ENCODE measurements at regions not wholly inside any gene's neighbourhood (a gene's known extent, or its start where the extent isn't known, plus 50 kb on each side); places are given as distances from the start of the nearest gene placed in this dataset.

GRCh38 chr6:112710710-112711109 is 363.6 kb downstream of the RFPL4B start:
- DNase-seq (ENCODE audit: low read depth in 1 of 2, low spot score in 1 of 2), result no peak

GRCh38 chr6:112713402-112713801 is 366.3 kb downstream of the RFPL4B start:
- no peak for DNase-seq (ENCODE audit: low read depth in 1 of 2, low spot score in 1 of 2)

GRCh38 chr6:112717401-112717800 is 370.3 kb downstream of the RFPL4B start:
- DNase-seq (ENCODE audit: low read depth in 1 of 2, low spot score in 1 of 2), result no peak

DNA sequence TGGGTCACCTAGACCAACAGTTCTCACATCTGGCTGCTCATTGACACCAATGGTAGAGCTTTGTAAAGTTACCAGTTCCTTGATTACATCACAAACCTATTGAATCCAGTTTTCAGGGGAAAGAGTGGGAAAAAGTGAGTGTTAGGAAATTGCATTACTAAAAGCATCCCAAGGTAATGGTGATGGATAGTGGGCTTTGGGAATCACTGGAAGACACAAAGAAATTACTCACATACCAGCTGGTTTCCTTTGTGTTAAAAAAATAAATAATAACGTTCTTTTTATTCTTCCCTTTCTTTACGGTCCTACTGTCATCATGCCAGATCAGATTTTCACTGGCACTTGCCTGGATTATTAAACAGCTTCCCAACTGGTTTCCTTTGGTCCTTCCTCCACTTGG is 370.7 kb downstream of the RFPL4B start:
- DNase-seq (ENCODE audit: low read depth in 1 of 2, low spot score in 1 of 2), result no peak

DNA sequence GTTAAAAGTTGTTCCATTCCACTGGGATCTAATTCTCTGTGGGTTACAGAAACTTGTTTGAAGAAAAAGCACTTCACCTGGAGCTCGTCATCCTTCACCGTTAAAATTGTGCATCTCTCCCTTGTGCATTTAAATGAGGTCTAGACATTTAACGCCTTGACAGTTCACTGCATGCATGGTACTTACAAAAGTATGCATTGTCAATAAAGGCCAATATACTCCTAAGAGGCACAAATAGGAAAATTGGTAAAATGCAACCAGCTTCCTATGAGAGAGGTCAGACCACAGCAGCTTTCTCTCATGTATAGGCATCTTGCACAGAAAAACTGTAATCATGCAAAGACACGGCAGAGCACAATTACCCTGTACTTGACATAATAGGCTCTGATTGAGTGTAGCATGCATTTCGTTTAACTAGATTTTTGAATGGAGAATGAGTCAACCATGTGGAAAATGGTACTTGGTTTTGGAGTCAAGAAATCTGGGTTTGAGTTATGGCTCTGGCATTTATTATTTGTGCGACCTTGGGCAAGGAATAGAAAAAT is 378.5 kb downstream of the RFPL4B start:
- no peak for DNase-seq (ENCODE audit: low read depth in 1 of 2, low spot score in 1 of 2)

GRCh38 chr6:112735129-112735528 is 388.0 kb downstream of the RFPL4B start:
- no peak for DNase-seq (ENCODE audit: low read depth in 1 of 2, low spot score in 1 of 2)

DNA sequence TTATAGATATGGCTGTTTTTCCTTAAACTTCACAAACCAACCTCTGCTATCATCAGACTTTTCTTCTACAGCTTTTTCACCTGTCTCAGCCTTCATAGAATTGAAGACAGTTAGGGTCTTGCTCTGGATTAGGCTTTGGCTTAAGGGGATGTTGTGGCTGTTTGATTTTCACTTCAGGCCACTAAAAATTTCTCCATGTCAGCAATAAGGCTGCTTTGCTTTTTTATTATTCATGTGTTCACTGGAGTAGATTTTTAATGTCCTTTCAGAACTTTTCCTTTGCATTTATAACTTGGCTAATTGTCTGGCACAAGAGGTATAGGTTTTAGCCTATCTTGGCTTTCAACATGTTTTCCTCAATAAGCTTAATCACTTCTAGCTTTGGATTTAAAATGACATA is 392.6 kb downstream of the RFPL4B start:
- no peak for DNase-seq (ENCODE audit: low read depth in 1 of 2, low spot score in 1 of 2)

DNA sequence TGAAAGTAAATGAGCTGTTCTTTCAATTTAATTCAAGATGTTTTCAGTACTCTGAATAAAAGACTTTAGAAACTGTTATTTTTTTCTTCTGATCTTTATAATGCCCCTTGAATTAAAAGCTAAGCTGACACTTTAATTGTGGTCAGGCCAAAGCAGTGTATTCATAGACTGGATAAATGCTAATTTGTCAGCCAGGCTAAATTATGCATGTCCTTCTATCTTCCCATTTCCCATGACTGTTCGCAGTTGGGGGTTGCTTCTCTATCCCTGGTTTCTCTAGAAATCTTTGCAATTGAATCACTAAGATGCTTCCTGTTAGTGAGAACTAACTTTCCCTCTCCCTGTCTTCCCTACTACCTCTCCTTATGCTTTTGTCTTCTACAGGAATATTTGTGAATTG is 396.2 kb downstream of the RFPL4B start:
- DNase-seq (ENCODE audit: low read depth in 1 of 2, low spot score in 1 of 2), result no peak

- DNase-seq (ENCODE audit: low read depth in 1 of 2, low spot score in 1 of 2), result no peak
These were observed 397.7 kb downstream of the RFPL4B start for GRCh38 chr6:112744827-112745226.

- DNase-seq (ENCODE audit: low read depth in 1 of 2, low spot score in 1 of 2), result no peak
These were observed 398.6 kb downstream of the RFPL4B start for GRCh38 chr6:112745765-112746164.

- no peak for DNase-seq (ENCODE audit: low read depth in 1 of 2, low spot score in 1 of 2)
These were observed 402.5 kb downstream of the RFPL4B start for GRCh38 chr6:112749673-112750072.

DNA sequence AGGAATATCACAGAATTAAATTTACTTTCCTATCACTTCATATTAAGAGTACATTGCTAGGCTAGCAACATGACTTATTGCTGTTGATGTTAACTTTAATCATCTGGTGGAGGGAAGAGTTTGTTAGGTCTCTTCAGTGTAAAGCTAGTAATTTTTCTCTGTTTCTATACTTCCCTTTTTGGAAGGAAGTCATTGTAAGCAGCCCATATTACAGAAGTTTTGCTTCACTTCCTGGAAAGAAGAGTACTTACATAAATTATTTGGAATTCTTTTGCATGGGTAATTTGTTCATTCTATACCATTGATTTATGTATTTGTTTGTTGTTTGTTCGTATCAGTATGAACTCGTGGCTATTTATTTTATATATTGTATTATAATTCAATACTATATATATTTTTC is 405.2 kb downstream of the RFPL4B start:
- no peak for DNase-seq (ENCODE audit: low read depth in 1 of 2, low spot score in 1 of 2)

- DNase-seq (ENCODE audit: low read depth in 1 of 2, low spot score in 1 of 2), result no peak
These were observed 405.7 kb downstream of the RFPL4B start for GRCh38 chr6:112752791-112753190.

- DNase-seq (ENCODE audit: low read depth in 1 of 2, low spot score in 1 of 2), result no peak
These were observed 413.7 kb downstream of the RFPL4B start for GRCh38 chr6:112760831-112761230.

DNA sequence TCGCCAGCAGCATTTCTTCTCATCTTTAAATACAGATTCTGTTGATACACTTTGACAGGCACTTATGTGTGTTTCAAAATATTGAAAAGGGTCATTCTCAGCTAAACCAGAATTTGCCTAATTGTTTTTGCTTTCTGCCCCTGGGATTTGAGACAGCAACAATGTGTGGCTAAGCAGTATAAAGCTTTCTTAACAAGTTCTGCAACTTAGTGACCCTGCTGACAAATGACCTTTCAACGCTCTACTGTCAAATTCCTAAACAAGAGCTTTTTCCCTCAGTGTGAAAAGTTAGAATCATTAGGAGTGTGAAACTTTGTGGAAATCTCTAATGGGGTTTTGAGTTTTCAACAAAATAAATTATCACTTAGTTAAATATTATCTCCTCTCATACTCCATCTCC is 414.6 kb downstream of the RFPL4B start:
- DNase-seq (ENCODE audit: low read depth in 1 of 2, low spot score in 1 of 2), result no peak

DNA sequence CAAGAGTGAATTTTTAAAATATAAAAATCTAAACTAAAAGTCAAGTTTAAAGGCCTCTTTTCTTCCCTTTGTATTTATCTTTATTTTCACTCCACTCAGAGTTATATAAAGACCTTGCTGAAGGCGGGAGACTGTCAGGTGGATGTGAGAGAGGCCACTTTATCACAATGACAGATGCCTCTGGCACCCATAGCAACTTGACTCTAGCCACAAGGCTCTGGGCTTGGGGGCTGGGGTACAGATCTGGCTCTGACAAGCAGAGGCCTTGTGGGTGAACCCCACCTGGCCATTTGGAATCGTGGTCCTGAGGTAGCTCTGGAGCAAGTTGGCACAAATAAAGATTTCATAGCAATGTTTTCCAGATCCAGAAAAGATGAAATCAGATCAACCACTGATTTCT is 417.2 kb downstream of the RFPL4B start:
- no peak for DNase-seq (ENCODE audit: low read depth in 1 of 2, low spot score in 1 of 2)

GRCh38 chr6:112770308-112770707 is 423.2 kb downstream of the RFPL4B start:
- no peak for DNase-seq (ENCODE audit: low read depth in 1 of 2, low spot score in 1 of 2)

DNA sequence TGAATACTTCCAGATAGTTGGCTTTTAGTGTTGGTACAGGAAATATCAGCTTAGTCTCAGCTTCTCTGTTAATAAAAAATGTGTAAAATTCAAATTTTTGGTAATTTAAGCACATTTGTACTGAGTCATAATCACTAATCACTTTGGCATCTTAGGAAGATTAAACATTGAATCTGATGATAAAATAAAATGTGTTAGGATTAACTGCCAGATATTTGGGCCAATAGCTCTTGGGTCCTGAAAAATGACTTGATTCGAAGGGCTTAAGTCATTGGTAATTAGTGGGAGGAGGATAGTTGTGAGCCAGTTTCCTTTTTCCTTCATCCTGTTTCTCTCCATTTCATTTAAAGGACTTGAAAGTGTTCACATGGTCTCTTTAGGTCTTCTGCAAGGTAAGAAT is 426.1 kb downstream of the RFPL4B start:
- no peak for DNase-seq (ENCODE audit: low read depth in 1 of 2, low spot score in 1 of 2)

DNA sequence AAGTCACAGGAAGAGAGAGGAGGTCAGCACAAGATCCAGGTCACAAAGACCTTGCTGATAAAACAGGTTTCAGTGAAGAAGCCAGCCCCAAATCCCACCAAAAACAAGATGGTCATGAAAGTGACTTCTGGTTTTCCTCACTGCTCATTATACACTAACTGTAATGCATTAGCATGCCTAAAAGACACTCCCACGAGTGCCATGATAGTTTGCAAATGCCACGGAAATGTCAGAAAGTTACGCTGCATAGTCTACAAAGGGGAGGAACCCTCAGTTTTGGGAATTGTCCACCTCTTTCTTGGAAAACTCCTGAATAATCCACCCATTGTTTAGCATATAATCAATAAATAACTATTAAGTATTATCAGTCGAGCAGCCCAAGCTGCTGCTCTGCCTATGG is 427.2 kb downstream of the RFPL4B start:
- DNase-seq (ENCODE audit: low read depth in 1 of 2, low spot score in 1 of 2), result no peak

DNA sequence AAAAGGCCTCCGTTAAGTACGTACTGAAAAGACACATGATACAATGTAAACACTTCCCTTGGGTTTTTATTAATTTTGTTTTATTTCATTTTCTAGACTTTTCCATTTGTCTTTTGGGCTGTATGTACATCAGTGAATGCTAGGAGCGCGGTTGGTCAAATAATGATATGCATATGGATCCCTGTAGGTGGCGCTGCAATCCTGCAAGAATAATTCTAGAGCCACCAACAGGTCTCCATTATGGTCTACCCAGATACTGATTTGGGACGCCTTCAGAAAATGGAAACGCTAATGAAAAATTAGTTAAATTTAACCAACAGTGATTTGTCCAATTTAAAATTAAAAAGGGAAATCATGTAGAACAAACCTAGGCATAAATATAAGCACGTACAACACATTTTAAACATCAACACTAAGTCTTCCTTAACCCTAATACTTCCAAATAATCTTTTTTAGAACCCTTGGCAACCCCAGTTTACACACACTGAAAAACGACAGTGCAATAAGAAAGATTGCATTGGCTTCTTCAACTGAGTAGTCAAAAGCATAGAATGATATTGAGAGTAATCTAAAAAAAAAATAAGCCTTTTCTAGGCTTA is 433.5 kb downstream of the RFPL4B start:
- no peak for DNase-seq (ENCODE audit: low read depth in 1 of 2, low spot score in 1 of 2)

DNA sequence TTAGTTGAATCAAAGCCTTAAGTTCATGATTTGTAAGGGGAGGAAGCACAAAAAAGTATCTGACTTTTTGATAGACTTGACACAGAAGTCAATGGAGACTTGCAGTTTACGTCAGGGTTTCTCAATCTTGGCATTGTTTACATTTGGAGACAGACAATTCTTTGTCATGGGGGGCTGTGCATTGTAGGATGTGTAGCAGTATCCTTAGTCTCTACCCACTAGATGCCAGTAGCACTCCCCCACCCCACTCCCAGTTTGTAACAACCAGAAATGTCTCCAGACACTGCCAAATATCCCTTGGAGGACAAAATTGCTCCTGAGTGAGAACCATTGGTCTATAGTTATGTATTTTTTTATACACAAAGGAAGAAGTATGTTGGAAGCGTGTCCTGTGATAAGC is 434.1 kb downstream of the RFPL4B start:
- DNase-seq (ENCODE audit: low read depth in 1 of 2, low spot score in 1 of 2), result no peak

- DNase-seq (ENCODE audit: low read depth in 1 of 2, low spot score in 1 of 2), result no peak
These were observed 438.3 kb downstream of the RFPL4B start for GRCh38 chr6:112785408-112785807.

DNA sequence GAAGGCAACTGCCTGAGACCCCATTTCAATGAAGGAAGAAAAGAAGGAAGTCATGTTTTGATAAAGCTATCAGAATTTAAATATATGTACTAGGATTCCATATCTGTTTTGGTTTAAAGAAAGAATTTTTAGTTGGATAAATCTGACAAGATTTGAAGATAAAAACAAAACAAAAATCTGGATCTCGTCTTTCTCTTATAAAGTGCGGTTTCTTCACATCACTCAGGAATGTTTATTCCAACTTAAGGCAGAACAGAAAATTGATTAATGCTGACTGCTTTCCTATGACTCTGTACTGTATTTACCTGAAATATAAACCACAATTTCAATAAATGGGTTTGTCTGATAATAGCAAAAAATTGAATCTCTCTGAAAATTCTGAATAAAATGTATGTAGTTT is 439.7 kb downstream of the RFPL4B start:
- DNase-seq (ENCODE audit: low read depth in 1 of 2, low spot score in 1 of 2), result no peak

DNA sequence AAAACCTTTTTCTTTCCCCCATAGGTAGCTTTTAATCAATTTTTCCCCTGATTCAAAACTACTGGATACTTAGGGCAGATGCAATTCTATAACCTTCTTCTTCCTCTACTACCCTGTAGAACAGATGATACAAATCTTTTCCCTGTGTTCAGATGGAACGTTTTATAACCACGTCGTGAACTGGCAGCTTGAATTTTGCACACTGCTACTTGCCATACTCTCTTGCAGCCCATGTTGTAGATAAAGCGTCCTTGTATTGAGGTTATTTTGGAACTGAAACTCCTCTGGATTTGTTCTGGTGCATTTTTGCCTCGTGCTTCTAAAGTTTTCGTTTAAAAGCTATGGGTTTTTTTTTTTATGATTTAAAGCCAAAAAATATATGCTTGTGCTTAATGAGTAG is 440.2 kb downstream of the RFPL4B start:
- no peak for DNase-seq (ENCODE audit: low read depth in 1 of 2, low spot score in 1 of 2)
